ENCODE measurements at regions not wholly inside any gene's neighbourhood (a gene's known extent, or its start where the extent isn't known, plus 50 kb on each side); places are given as distances from the start of the nearest gene placed in this dataset.

DNA sequence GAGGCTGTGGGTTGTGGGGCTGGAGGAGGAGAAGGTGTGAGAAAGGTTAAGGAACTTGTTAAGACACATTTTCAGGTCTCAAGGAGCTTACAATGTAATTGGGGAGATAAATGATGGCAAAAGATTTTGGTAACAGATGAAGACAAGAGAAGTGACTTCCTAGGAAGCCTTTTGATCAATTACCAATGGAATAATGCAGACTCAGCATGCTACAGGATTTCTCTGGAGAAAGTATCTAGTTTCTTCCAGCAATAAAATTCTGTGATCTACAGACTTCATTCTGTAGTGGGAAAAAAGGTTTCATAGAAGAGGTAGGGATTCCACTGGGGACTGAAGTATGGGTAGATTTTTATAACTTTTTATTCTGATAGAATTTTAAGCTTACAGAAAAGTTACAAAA lies 184.2 kb upstream of the RHOBTB1 start:
- DNase-seq: no peak
- Histone ChIP-seq H3K4me3 (no peak overlapping the region), H2AFZ (no peak overlapping the region), H3K4me1 (ENCODE audit: insufficient read depth) (no peaks in the 10 kb centered on the region), H3K36me3 (ENCODE audit: low read depth) (no peaks in the 10 kb centered on the region), H3F3A (ENCODE audit: insufficient read depth) (no peaks in the 10 kb centered on the region), H3K27me3 (replicated peaks; ENCODE audit: insufficient read depth) (no peaks in the 10 kb centered on the region), H3K9ac (no peak overlapping the region), H3K27ac (no peak overlapping the region), H3K9me3 (ENCODE audit: low read depth) (no peaks in the 10 kb centered on the region), H3K4me2 (ENCODE audit: unreplicated experiment) (no peak overlapping the region), H4K20me1 (ENCODE audit: insufficient read depth) (no peaks in the 10 kb centered on the region), H3K79me2 (ENCODE audit: insufficient read depth) (no peaks in the 10 kb centered on the region), H3K9me2 (ENCODE audit: insufficient read depth) (no peaks in the 10 kb centered on the region)
- TF ChIP-seq EZH2 (IDR thresholded peaks at IDR 0.05; ENCODE audit: insufficient read depth, poor library complexity, severe bottlenecking): no peak
- TF ChIP-seq EZH2phosphoT487 (IDR thresholded peaks at IDR 0.05; ENCODE audit: insufficient read depth, low read depth): no peak
- in situ Hi-C loops (cut with MboI): no loop called here

DNA sequence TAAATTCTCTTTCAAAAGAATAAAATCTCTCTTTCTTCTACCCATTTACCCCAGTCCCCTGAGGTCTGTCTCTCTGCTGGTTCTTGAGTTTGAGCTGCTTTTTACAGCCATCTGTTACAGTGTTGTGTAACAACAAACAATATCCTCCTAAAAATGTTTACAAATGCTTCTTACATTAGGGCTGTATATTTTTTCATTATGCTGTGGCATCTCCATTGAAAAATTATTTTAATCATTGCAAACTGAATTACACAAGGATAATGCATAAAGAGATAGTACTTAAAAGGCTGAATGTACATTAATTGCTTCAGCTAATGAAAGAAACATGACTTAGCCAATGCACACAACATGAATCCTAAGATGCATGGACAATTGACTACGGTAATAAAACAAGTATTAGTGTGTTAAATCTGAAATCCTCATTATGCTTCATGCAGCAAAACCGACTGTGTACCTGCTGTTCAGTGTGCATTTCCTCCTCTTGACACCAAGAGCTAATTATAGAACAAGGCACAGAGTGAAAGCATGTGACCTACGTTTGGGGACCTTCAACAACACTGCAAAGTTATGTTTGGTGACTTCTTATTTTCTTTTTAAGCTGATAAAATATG lies 181.7 kb upstream of the RHOBTB1 start:
- Histone ChIP-seq H3K4me1 (ENCODE audit: insufficient read depth) (no peaks in the 10 kb centered on the region), H3K4me2 (ENCODE audit: unreplicated experiment) (no peak overlapping the region), H3K27me3 (replicated peaks; ENCODE audit: insufficient read depth) (no peaks in the 10 kb centered on the region), H3K27ac (no peak overlapping the region), H3K9me2 (ENCODE audit: insufficient read depth) (no peaks in the 10 kb centered on the region), H2AFZ (no peak overlapping the region), H3K4me3 (no peak overlapping the region), H3F3A (ENCODE audit: insufficient read depth) (no peaks in the 10 kb centered on the region), H3K36me3 (ENCODE audit: low read depth) (no peaks in the 10 kb centered on the region), H3K9me3 (ENCODE audit: low read depth) (no peaks in the 10 kb centered on the region), H4K20me1 (ENCODE audit: insufficient read depth) (no peaks in the 10 kb centered on the region), H3K9ac (no peak overlapping the region), H3K79me2 (ENCODE audit: insufficient read depth) (no peaks in the 10 kb centered on the region)
- WGBS, 2 experiments (ENCODE audit: low coverage in 1 of 2, low lambda C conversion rate in 2 of 2, missing lambda C conversion rate in 2 of 2): 40 to 56% methylated on average over 3 of the region's 3 CpGs
- DNase-seq: no peak
- no peak for TF ChIP-seq EZH2phosphoT487 (IDR thresholded peaks at IDR 0.05; ENCODE audit: insufficient read depth, low read depth)
- no peak for TF ChIP-seq EZH2 (IDR thresholded peaks at IDR 0.05; ENCODE audit: insufficient read depth, poor library complexity, severe bottlenecking)
- in situ Hi-C loops (cut with MboI): no loop called here

DNA sequence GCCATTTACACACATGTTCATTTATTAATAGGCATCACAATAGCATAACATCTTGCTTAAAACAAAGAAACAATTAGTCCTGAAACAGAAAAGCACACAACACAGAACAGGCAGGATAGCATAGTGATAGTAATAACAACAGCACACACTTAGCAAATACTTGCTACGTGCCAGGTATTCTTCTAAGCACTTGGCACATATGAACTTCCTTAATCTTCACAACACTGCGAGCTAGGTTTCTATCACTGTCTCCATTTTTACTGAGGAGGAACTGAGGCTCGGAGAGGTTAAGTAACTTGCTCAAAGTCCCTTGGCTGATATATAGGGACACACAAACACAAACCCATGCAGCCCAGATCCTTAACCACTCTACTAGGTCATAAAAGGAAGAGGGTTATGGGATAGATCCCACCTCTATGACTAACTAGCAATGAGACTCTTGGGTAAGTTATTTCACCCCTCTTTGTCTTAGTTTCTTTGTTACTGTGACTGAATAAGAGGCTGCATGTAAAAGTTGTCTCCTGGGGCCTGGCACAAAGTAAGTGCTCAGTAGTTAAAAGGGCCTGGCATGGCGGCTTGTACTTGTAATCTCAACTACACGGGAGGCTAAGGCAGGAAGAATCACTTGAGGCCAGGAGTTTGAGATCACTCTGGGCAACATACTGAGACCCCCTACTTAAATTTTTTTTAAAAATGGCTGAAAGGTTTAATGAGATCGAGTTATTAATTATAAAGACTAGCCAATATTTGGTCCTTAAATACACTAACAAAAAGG lies 181.0 kb upstream of the RHOBTB1 start:
- Histone ChIP-seq H2AFZ (no peak overlapping the region), H3K9me2 (ENCODE audit: insufficient read depth) (no peaks in the 10 kb centered on the region), H3K27ac (no peak overlapping the region), H3K27me3 (replicated peaks; ENCODE audit: insufficient read depth) (no peaks in the 10 kb centered on the region), H3K4me1 (ENCODE audit: insufficient read depth) (no peaks in the 10 kb centered on the region), H3K4me2 (ENCODE audit: unreplicated experiment) (no peak overlapping the region), H3K9me3 (ENCODE audit: low read depth) (no peaks in the 10 kb centered on the region), H4K20me1 (ENCODE audit: insufficient read depth) (no peaks in the 10 kb centered on the region), H3F3A (ENCODE audit: insufficient read depth) (no peaks in the 10 kb centered on the region), H3K4me3 (no peak overlapping the region), H3K9ac (no peak overlapping the region), H3K79me2 (ENCODE audit: insufficient read depth) (no peaks in the 10 kb centered on the region), H3K36me3 (ENCODE audit: low read depth) (no peaks in the 10 kb centered on the region)
- no peak for DNase-seq
- in situ Hi-C loops (cut with MboI): no loop called here
- 59 to 67% methylated on average over 6 of the region's 6 CpGs for WGBS, 2 experiments (ENCODE audit: low coverage in 1 of 2, low lambda C conversion rate in 2 of 2, missing lambda C conversion rate in 2 of 2)
- TF ChIP-seq EZH2phosphoT487 (IDR thresholded peaks at IDR 0.05; ENCODE audit: insufficient read depth, low read depth) (no peak), EZH2 (IDR thresholded peaks at IDR 0.05; ENCODE audit: insufficient read depth, poor library complexity, severe bottlenecking) (no peak)

DNA sequence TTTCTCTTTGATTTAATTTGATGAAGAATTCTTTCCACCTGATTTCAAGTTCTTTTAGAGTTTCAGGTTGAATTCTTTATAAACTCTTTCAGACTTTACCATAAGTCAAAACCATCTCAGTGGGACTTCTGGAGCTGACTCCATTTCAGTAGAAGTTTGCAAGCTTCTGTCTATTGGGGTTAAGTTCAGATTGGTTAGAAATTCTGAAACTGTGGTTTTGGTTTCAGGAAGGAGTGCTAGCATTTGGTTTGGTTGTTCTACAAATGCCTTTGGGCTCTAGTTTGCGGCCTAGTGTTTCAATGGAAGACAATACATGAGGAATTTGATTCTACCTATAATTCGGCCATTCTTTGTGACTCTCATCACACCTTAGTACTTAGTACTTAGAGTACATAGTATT lies 176.8 kb upstream of the RHOBTB1 start:
- no peak overlapping the region for H3K4me3 ChIP-seq
- H3K36me3 ChIP-seq (ENCODE audit: low read depth): no peaks in the 10 kb centered on the region
- H3K79me2 ChIP-seq (ENCODE audit: insufficient read depth): no peaks in the 10 kb centered on the region
- H3K27me3 ChIP-seq (replicated peaks; ENCODE audit: insufficient read depth): peaks cover 7% of the 10 kb centered on the region
- H2AFZ ChIP-seq: no peak overlapping the region
- H3K9me3 ChIP-seq (ENCODE audit: low read depth): no peaks in the 10 kb centered on the region
- no peaks in the 10 kb centered on the region for H3K4me1 ChIP-seq (ENCODE audit: insufficient read depth)
- no peaks in the 10 kb centered on the region for H3K9me2 ChIP-seq (ENCODE audit: insufficient read depth)
- no peak overlapping the region for H3K4me2 ChIP-seq (ENCODE audit: unreplicated experiment)
- in situ Hi-C loops (cut with MboI): no loop called here
- H3K9ac ChIP-seq: no peak overlapping the region
- 72 to 77% methylated on average over 2 of the region's 2 CpGs for WGBS, 2 experiments (ENCODE audit: low coverage in 1 of 2, low lambda C conversion rate in 2 of 2, missing lambda C conversion rate in 2 of 2)
- no peak for DNase-seq
- no peak overlapping the region for H3K27ac ChIP-seq
- H3F3A ChIP-seq (ENCODE audit: insufficient read depth): no peaks in the 10 kb centered on the region
- H4K20me1 ChIP-seq (ENCODE audit: insufficient read depth): no peaks in the 10 kb centered on the region
- TF ChIP-seq EZH2phosphoT487 (IDR thresholded peaks at IDR 0.05; ENCODE audit: insufficient read depth, low read depth): no peak
- no peak for TF ChIP-seq EZH2 (IDR thresholded peaks at IDR 0.05; ENCODE audit: insufficient read depth, poor library complexity, severe bottlenecking)
